Testis (tissue), 2 donors: ENCODE measurements at regions not wholly inside any gene's neighbourhood (a gene's known extent, or its start where the extent isn't known, plus 50 kb on each side); places are given as distances from the start of the nearest gene placed in this dataset.

ENCODE experiments used
- CTCF ChIP-seq, 3 experiments: fragments of 450-650 bp in 2 of 3; fragments of 200-600 bp in 1 of 3; sonication (generic) in 1 of 3; IDR thresholded peaks; one replicate each; pipeline ENCODE4 v1.5.1; 2016 to 2019; ENCODE audit warnings: antibody characterized with exemption in 3 of 3, mild to moderate bottlenecking in 2 of 3, moderate library complexity in 1 of 3
- POLR2A ChIP-seq: fragments of 450-650 bp; IDR thresholded peaks from one replicate; pipeline ENCODE4 v1.6.1; 2017; ENCODE audit warnings: antibody characterized with exemption, mild to moderate bottlenecking, moderate library complexity

- TF ChIP-seq CTCF (IDR thresholded peaks at IDR 0.05) (no peak), POLR2A (no peak)
Observed at GRCh38 chr1:245026247-245026646, 128.5 kb upstream of the KIF26B start.
